Endothelial cell of umbilical vein (primary cell): ENCODE measurements at regions not wholly inside any gene's neighbourhood (a gene's known extent, or its start where the extent isn't known, plus 50 kb on each side); places are given as distances from the start of the nearest gene placed in this dataset.

Source experiments
- BruUV-seq: library from RNA; stranded (reverse); fragments of 400-500 nt; replicated peaks from 2 replicates; lab custom pipeline; 2021; lab: Mats Ljungman, UMichigan
- CTCF ChIA-PET: fragments of 300-600, 350-600 bp; sonication (Branson Sonifier 250); formaldehyde crosslinking; loops from one replicate; lab custom pipeline; 2021; ENCODE audit warnings: antibody characterized with exemption, inconsistent platforms; lab: Charles Lee
- POLR2A ChIA-PET: fragments of 300-600, 350-600 bp; sonication (Branson Sonifier 250); formaldehyde crosslinking; loops from one replicate; lab custom pipeline; 2021; ENCODE audit warnings: antibody characterized with exemption, inconsistent platforms; lab: Charles Lee
- DNase-seq: peaks from one replicate; pipeline ENCODE4 v3.0.0-alpha.2; 2011; ENCODE audit warnings: low read depth, low spot score
- FAIRE-seq: peaks from 2 replicates; lab custom pipeline; 2011; peaks lifted over from hg19 to GRCh38; lab: Jason Lieb, UNC
- H2AFZ ChIP-seq: 2 replicates; pipeline ENCODE4 v1.6.0; 2012; ENCODE audit warnings: low read depth, low read length, control low read depth, inconsistent platforms
- H3K27ac ChIP-seq: 2 replicates; pipeline ENCODE4 v1.5.1; 2011; ENCODE audit warnings: low read depth, mild to moderate bottlenecking, control low read depth, low read length, moderate library complexity; ENCODE audit not compliant: insufficient read depth
- H3K27me3 ChIP-seq, 2 experiments: 2 replicates each; pipeline versions ENCODE4 v1.6.0 to v1.6.1; 2011; ENCODE audit warnings: low read length in 2 of 2, mixed read lengths in 1 of 2; ENCODE audit not compliant: control insufficient read depth in 2 of 2, insufficient read depth in 2 of 2
- H3K36me3 ChIP-seq, 2 experiments: 2 replicates in 1 of 2; 3 replicates in 1 of 2; pipeline ENCODE4 v1.5.1; 2011; ENCODE audit warnings: low read length in 2 of 2, mild to moderate bottlenecking in 1 of 2, moderate library complexity in 1 of 2; ENCODE audit not compliant: control insufficient read depth in 2 of 2, insufficient read depth in 2 of 2; ENCODE audit errors: extremely low read depth in 1 of 2
- H3K4me1 ChIP-seq: 3 replicates; pipeline ENCODE4 v1.5.1; 2011; ENCODE audit warnings: mild to moderate bottlenecking, low read length; ENCODE audit not compliant: control insufficient read depth, insufficient read depth; ENCODE audit errors: extremely low read depth
- H3K4me2 ChIP-seq: 2 replicates; pipeline ENCODE4 v1.6.1; 2011; ENCODE audit warnings: low read length, control low read depth, mixed read lengths; ENCODE audit not compliant: insufficient read depth
- H3K4me3 ChIP-seq, 3 experiments: fragments of 200-600 bp in 1 of 3; sonication (generic), shearing (Covaris generic) in 1 of 3; replicated peaks in 1 of 3; 2 replicates each; pipeline ENCODE4 v1.5.1; 2011 to 2016; ENCODE audit warnings: control low read depth in 3 of 3, low read length in 3 of 3, mild to moderate bottlenecking in 2 of 3, inconsistent platforms in 1 of 3, low read depth in 1 of 3, moderate library complexity in 1 of 3; ENCODE audit not compliant: insufficient read depth in 1 of 3
- H3K79me2 ChIP-seq: 2 replicates; pipeline ENCODE4 v1.6.0; 2012; ENCODE audit warnings: low read length, inconsistent platforms; ENCODE audit not compliant: control insufficient read depth, insufficient read depth
- H3K9ac ChIP-seq: replicated peaks from 2 replicates; pipeline ENCODE3; 2011; ENCODE audit warnings: low read length, control low read depth; ENCODE audit not compliant: insufficient read depth; ENCODE audit errors: extremely low read depth
- H3K9me1 ChIP-seq: replicated peaks from 3 replicates; pipeline ENCODE4 v1.6.0; 2011; ENCODE audit warnings: mild to moderate bottlenecking, low read length; ENCODE audit not compliant: control insufficient read depth, insufficient read depth; ENCODE audit errors: extremely low read depth
- H3K9me3 ChIP-seq: replicated peaks from 2 replicates; pipeline ENCODE4 v1.5.1; 2012; ENCODE audit warnings: low read length, inconsistent platforms; ENCODE audit not compliant: control insufficient read depth, insufficient read depth
- H4K20me1 ChIP-seq: replicated peaks from 2 replicates; pipeline ENCODE3; 2011; ENCODE audit warnings: mild to moderate bottlenecking, low read length; ENCODE audit not compliant: control insufficient read depth, insufficient read depth; ENCODE audit errors: extremely low read depth
- EZH2 ChIP-seq: IDR thresholded peaks from 2 replicates; pipeline ENCODE4 v1.6.1; 2012; ENCODE audit warnings: borderline replicate concordance, low read depth, mild to moderate bottlenecking, moderate library complexity, low read length, inconsistent platforms; ENCODE audit not compliant: severe bottlenecking
- FOS ChIP-seq: IDR thresholded peaks from 2 replicates; pipeline ENCODE4 v1.6.1; 2011; ENCODE audit warnings: mild to moderate bottlenecking, low read length, moderate library complexity, borderline replicate concordance; ENCODE audit not compliant: insufficient read depth
- GATA2 ChIP-seq: IDR thresholded peaks from 2 replicates; pipeline ENCODE4 v1.7.0; 2011; ENCODE audit warnings: low read depth, mild to moderate bottlenecking, moderate library complexity, mixed read lengths, low read length; ENCODE audit not compliant: insufficient read length, insufficient read depth
- JUN ChIP-seq: IDR thresholded peaks from 2 replicates; pipeline ENCODE4 v1.6.1; 2011; ENCODE audit warnings: borderline replicate concordance, low read depth; ENCODE audit not compliant: insufficient read length, insufficient read depth
- MYC ChIP-seq: IDR thresholded peaks from one replicate; pipeline ENCODE4 v1.6.1; 2011; ENCODE audit warnings: mild to moderate bottlenecking, low read depth, low read length
- POLR2A ChIP-seq: IDR thresholded peaks from 2 replicates; pipeline ENCODE4 v1.6.1; 2012; ENCODE audit warnings: low read depth, mild to moderate bottlenecking, control low read depth, low read length
- POLR2AphosphoS5 ChIP-seq: IDR thresholded peaks from 2 replicates; pipeline ENCODE4 v1.6.1; 2012; ENCODE audit warnings: low read depth, mild to moderate bottlenecking, control low read depth, low read length, moderate library complexity; ENCODE audit not compliant: insufficient read depth
- dilution Hi-C: fragments of 300-500 bp; cut with MboI; formaldehyde crosslinking; loops from one replicate; pipeline ENCODE4 v1.15.0; 2019; ENCODE audit warnings: low sequenced_read_pairs; ENCODE audit not compliant: extremely low pct_ligation_motif_present
- intact Hi-C: fragments of 100-400 bp; cut with micrococcal nuclease; formaldehyde crosslinking; loops from one replicate; pipeline ENCODE4 v1.10.0; 2022
- TF ChIP-seq, protein P1 (sequence below), 2 donors: IDR thresholded peaks; 1 replicate in 1 of 2; 2 replicates in 1 of 2; pipeline ENCODE4 v1.5.1; 2011; ENCODE audit warnings: low read length in 2 of 2, mild to moderate bottlenecking in 2 of 2, moderate library complexity in 2 of 2, control low read depth in 1 of 2, inconsistent platforms in 1 of 2, low read depth in 1 of 2; ENCODE audit not compliant: insufficient read depth in 1 of 2; ENCODE audit errors: extremely low read depth in 1 of 2
- TF ChIP-seq, protein P2 (sequence below): IDR thresholded peaks from 2 replicates; pipeline ENCODE4 v1.6.1; 2011; ENCODE audit not compliant: insufficient read depth, insufficient read length

DNA sequence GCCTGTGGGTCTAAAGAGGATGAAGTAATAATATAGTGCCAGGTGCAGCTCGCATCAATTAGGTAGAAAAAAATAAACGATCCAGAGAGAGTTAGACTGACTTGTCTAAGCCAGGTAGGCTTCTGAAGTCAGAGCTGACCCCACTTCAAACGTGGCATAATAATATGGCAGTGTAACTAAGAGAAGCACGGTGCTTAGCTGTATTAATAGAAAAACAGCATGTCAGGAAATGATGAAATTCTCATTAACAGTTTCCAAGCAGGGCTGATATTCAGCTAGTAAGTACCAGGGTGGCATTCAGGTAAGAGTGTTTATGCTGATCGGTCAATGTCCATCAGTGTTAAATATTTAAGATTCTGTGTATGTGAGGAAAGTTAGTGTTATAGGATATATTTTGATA, 145.8 kb upstream of the SAMSN1 start:
- CTCF ChIA-PET = interaction anchor here (2.0 kb wide), 1 partner anchor 46 kb away, joined by 9 read pairs; no protein-coding TSS in a partner anchor
- no peaks in the 10 kb centered on the region for H3K4me1 ChIP-seq
- no peaks in the 10 kb centered on the region for H3K36me3 ChIP-seq
- POLR2A ChIA-PET = no interaction called here
- no peak overlapping the region for H3K27ac ChIP-seq
- no peak overlapping the region for H2AFZ ChIP-seq
- no peaks in the 10 kb centered on the region for H3K79me2 ChIP-seq
- DNase-seq (no peak), FAIRE-seq (no peak)
- no peaks in the 10 kb centered on the region for H3K9me3 ChIP-seq
- BruUV-seq = no TSS peak
- TF ChIP-seq, protein P1, sequence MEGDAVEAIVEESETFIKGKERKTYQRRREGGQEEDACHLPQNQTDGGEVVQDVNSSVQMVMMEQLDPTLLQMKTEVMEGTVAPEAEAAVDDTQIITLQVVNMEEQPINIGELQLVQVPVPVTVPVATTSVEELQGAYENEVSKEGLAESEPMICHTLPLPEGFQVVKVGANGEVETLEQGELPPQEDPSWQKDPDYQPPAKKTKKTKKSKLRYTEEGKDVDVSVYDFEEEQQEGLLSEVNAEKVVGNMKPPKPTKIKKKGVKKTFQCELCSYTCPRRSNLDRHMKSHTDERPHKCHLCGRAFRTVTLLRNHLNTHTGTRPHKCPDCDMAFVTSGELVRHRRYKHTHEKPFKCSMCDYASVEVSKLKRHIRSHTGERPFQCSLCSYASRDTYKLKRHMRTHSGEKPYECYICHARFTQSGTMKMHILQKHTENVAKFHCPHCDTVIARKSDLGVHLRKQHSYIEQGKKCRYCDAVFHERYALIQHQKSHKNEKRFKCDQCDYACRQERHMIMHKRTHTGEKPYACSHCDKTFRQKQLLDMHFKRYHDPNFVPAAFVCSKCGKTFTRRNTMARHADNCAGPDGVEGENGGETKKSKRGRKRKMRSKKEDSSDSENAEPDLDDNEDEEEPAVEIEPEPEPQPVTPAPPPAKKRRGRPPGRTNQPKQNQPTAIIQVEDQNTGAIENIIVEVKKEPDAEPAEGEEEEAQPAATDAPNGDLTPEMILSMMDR (IDR thresholded peaks at IDR 0.05; ENCODE audit: extremely low read depth in 1 of 2, insufficient read depth in 1 of 2, low read depth in 1 of 2, low read length in 2 of 2) = no peak
- TF ChIP-seq EZH2 = no peak
- TF ChIP-seq FOS = no peak
- TF ChIP-seq MYC = no peak
- TF ChIP-seq, protein P2, sequence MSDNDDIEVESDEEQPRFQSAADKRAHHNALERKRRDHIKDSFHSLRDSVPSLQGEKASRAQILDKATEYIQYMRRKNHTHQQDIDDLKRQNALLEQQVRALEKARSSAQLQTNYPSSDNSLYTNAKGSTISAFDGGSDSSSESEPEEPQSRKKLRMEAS = no peak
- no peak for TF ChIP-seq POLR2A
- no peak for TF ChIP-seq JUN
- TF ChIP-seq POLR2AphosphoS5 = no peak
- no peak for TF ChIP-seq GATA2
- no peak overlapping the region for H3K9ac ChIP-seq
- H3K27me3 ChIP-seq = no peaks in the 10 kb centered on the region
- dilution Hi-C loops = no loop called here
- intact Hi-C loops = no loop called here
- H3K4me2 ChIP-seq = no peak overlapping the region
- H3K9me1 ChIP-seq = no peaks in the 10 kb centered on the region
- no peak overlapping the region for H3K4me3 ChIP-seq
- no peaks in the 10 kb centered on the region for H4K20me1 ChIP-seq
